ENCODE measurements at regions not wholly inside any gene's neighbourhood (a gene's known extent, or its start where the extent isn't known, plus 50 kb on each side); places are given as distances from the start of the nearest gene placed in this dataset.
"Not testable (repeated sequence)": the region's sequence is repeated elsewhere in the genome, so short reads cannot be mapped to it uniquely, and the experiment has no call there.

- intact Hi-C loops (cut with DNase I); H3K9me3 ChIP-seq; H3K36me3 ChIP-seq; H3K27me3 ChIP-seq; DNase-seq; H3K4me3 ChIP-seq; H3K4me1 ChIP-seq; H3K27ac ChIP-seq: not testable (repeated sequence)
- WGBS, 2 donors: 75 to 80% methylated on average over 5 of the region's 7 CpGs
Observed at GRCh38 chr1:91207691-91208090, 185.9 kb upstream of the ZNF644 start.

GRCh38 chr1:91204150-91204549, 182.3 kb upstream of the ZNF644 start:
- 87 to 97% methylated on average over 7 to 9 of the region's 9 CpGs for WGBS, 2 donors
- DNase-seq; H3K4me1 ChIP-seq; H3K27me3 ChIP-seq; intact Hi-C loops (cut with DNase I); H3K4me3 ChIP-seq; H3K27ac ChIP-seq; H3K9me3 ChIP-seq; H3K36me3 ChIP-seq: not testable (repeated sequence)

- Histone ChIP-seq H3K9me3 (no peaks in the 10 kb centered on the region), H3K4me1 (no peaks in the 10 kb centered on the region), H3K27ac (no peak overlapping the region), H3K36me3 (no peaks in the 10 kb centered on the region), H3K4me3 (no peak overlapping the region), H3K27me3 (no peaks in the 10 kb centered on the region)
- DNase-seq: no peak
- 21 to 46% methylated on average over 1 of the region's 1 CpG for WGBS, 2 donors
- TF ChIP-seq POLR2A (IDR thresholded peaks at IDR 0.05) (no peak), CTCF (IDR thresholded peaks at IDR 0.05) (no peak)
- intact Hi-C loops (cut with DNase I): no loop called here
Observed at GRCh38 chr1:91201694-91202093, 179.9 kb upstream of the ZNF644 start.

GRCh38 chr1:91201176-91201575, 179.3 kb upstream of the ZNF644 start:
- Histone ChIP-seq H3K4me1 (no peaks in the 10 kb centered on the region), H3K27ac (no peak overlapping the region), H3K36me3 (no peaks in the 10 kb centered on the region), H3K4me3 (no peak overlapping the region), H3K9me3 (no peaks in the 10 kb centered on the region), H3K27me3 (no peaks in the 10 kb centered on the region)
- DNase-seq: no peak
- intact Hi-C loops (cut with DNase I): no loop called here
- 47 to 55% methylated on average over 3 of the region's 3 CpGs for WGBS, 2 donors
- TF ChIP-seq POLR2A (IDR thresholded peaks at IDR 0.05) (no peak), CTCF (IDR thresholded peaks at IDR 0.05) (no peak)

- TF ChIP-seq CTCF (IDR thresholded peaks at IDR 0.05): no peak
- TF ChIP-seq POLR2A (IDR thresholded peaks at IDR 0.05): no peak
- Histone ChIP-seq H3K27ac (no peak overlapping the region), H3K9me3 (no peaks in the 10 kb centered on the region), H3K4me1 (no peaks in the 10 kb centered on the region), H3K27me3 (no peaks in the 10 kb centered on the region), H3K36me3 (no peaks in the 10 kb centered on the region), H3K4me3 (no peak overlapping the region)
- 63% methylated on average over 5 of the region's 5 CpGs for WGBS, 2 donors
- intact Hi-C loops (cut with DNase I): no loop called here
- no peak for DNase-seq
Observed at GRCh38 chr1:91200675-91201074, 178.8 kb upstream of the ZNF644 start.

- intact Hi-C loops (cut with DNase I): no loop called here
- Histone ChIP-seq H3K4me1 (no peaks in the 10 kb centered on the region), H3K4me3 (no peak overlapping the region), H3K36me3 (no peaks in the 10 kb centered on the region), H3K27ac (no peak overlapping the region), H3K9me3 (no peaks in the 10 kb centered on the region), H3K27me3 (no peaks in the 10 kb centered on the region)
- DNase-seq: no peak
- WGBS, 2 donors: 58 to 72% methylated on average over 6 of the region's 6 CpGs
- TF ChIP-seq CTCF (IDR thresholded peaks at IDR 0.05): no peak
- TF ChIP-seq POLR2A (IDR thresholded peaks at IDR 0.05): no peak
Observed at GRCh38 chr1:91199988-91200387, 178.2 kb upstream of the ZNF644 start.

All from esophagus squamous epithelium (tissue), 5 donors.